ENCODE measurements at regions not wholly inside any gene's neighbourhood (a gene's known extent, or its start where the extent isn't known, plus 50 kb on each side); places are given as distances from the start of the nearest gene placed in this dataset.

GRCh38 chr7:22665923-22666322, 61.1 kb upstream of the IL6 start:
- no peaks in the 10 kb centered on the region for H3K9me3 ChIP-seq
- WGBS, 4 donors, result 93 to 95% (median 95%) methylated on average over 7 of the region's 7 CpGs
- no peak for ATAC-seq
- peaks cover 0 to 32% (median 0%) of the 10 kb centered on the region in 12 donors for H3K4me1 ChIP-seq
- DNase-seq, result no peak
- no peaks in the 10 kb centered on the region for H3K27me3 ChIP-seq
- H3K36me3 ChIP-seq, result no peaks in the 10 kb centered on the region
- intact Hi-C loops (cut with DNase I), result no loop called here
- TF ChIP-seq POLR2A (IDR thresholded peaks at IDR 0.05), result no peak
- H3K4me3 ChIP-seq, result no peak overlapping the region
- no peak overlapping the region for H3K27ac ChIP-seq

GRCh38 chr7:22664988-22665798, 61.8 kb upstream of the IL6 start:
- TF ChIP-seq CTCF (IDR thresholded peaks at IDR 0.05) (no peak), POLR2A (IDR thresholded peaks at IDR 0.05) (no peak)
- ATAC-seq, result no peak
- Histone ChIP-seq H3K4me1 (peaks cover 0 to 32% (median 0%) of the 10 kb centered on the region in 12 donors), H3K27me3 (no peaks in the 10 kb centered on the region), H3K4me3 (no peak overlapping the region), H3K36me3 (no peaks in the 10 kb centered on the region), H3K27ac (no peak overlapping the region), H3K9me3 (no peaks in the 10 kb centered on the region)
- 94 to 96% (median 95%) methylated on average over 50 to 54 of the region's 54 CpGs for WGBS, 4 donors
- DNase-seq, result peak in 1 of 5 donors; percentile 53
- intact Hi-C loops (cut with DNase I), result no loop called here

GRCh38 chr7:22663721-22664120, 63.3 kb upstream of the IL6 start:
- Histone ChIP-seq H3K4me1 (peaks cover 0 to 32% (median 0%) of the 10 kb centered on the region in 12 donors), H3K36me3 (no peaks in the 10 kb centered on the region), H3K27ac (peak overlapping the region in 1 of 12 donors; percentile 77), H3K9me3 (no peaks in the 10 kb centered on the region), H3K4me3 (no peak overlapping the region), H3K27me3 (no peaks in the 10 kb centered on the region)
- DNase-seq (no peak), ATAC-seq (no peak)
- intact Hi-C loops (cut with DNase I), result no loop called here
- TF ChIP-seq POLR2A (IDR thresholded peaks at IDR 0.05) (no peak), CTCF (IDR thresholded peaks at IDR 0.05) (no peak)
- WGBS, 4 donors, result 77 to 84% (median 83%) methylated on average over 6 of the region's 6 CpGs

GRCh38 chr7:22663357-22663718, 63.7 kb upstream of the IL6 start:
- no peak for TF ChIP-seq CTCF (IDR thresholded peaks at IDR 0.05)
- TF ChIP-seq POLR2A (IDR thresholded peaks at IDR 0.05), result no peak
- WGBS, 4 donors, result 65 to 79% (median 67%) methylated on average over 2 of the region's 2 CpGs
- no peaks in the 10 kb centered on the region for H3K27me3 ChIP-seq
- intact Hi-C loops (cut with DNase I), result no loop called here
- peaks cover 0 to 32% (median 0%) of the 10 kb centered on the region in 12 donors for H3K4me1 ChIP-seq
- DNase-seq (no peak), ATAC-seq (no peak)
- H3K4me3 ChIP-seq, result no peak overlapping the region
- H3K9me3 ChIP-seq, result no peaks in the 10 kb centered on the region
- peak overlapping the region in 2 of 12 donors; percentile 22 to 77 for H3K27ac ChIP-seq
- no peaks in the 10 kb centered on the region for H3K36me3 ChIP-seq
